PFSK-1 (cell line): ENCODE measurements at regions not wholly inside any gene's neighbourhood (a gene's known extent, or its start where the extent isn't known, plus 50 kb on each side); places are given as distances from the start of the nearest gene placed in this dataset.

Experiments
- FOXP2 ChIP-seq: optimal IDR thresholded peaks from 2 replicates; pipeline ENCODE3; 2011; ENCODE audit warnings: borderline replicate concordance, control low read depth, inconsistent platforms; ENCODE audit not compliant: insufficient read depth; ENCODE audit errors: extremely low read length, extremely low read depth
- POLR2AphosphoS5 ChIP-seq: IDR thresholded peaks from 2 replicates; pipeline ENCODE4 v1.6.1; 2012; ENCODE audit warnings: low read depth, mild to moderate bottlenecking, control low read depth, low read length, moderate library complexity
- SIN3A ChIP-seq: IDR thresholded peaks from 2 replicates; pipeline ENCODE4 v1.6.1; 2012; ENCODE audit warnings: mild to moderate bottlenecking, low read length, moderate library complexity, borderline replicate concordance; ENCODE audit not compliant: insufficient read depth
- TAF1 ChIP-seq: IDR thresholded peaks from 2 replicates; pipeline ENCODE4 v1.6.1; 2012; ENCODE audit warnings: low read length, control low read depth, borderline replicate concordance; ENCODE audit not compliant: insufficient read depth
- TF ChIP-seq, protein P1 (sequence below), 2 experiments: IDR thresholded peaks; 2 replicates each; pipeline versions ENCODE4 v1.6.1 to v1.8.0; 2011 to 2012; ENCODE audit warnings: low read depth in 2 of 2, low read length in 2 of 2, control low read depth in 1 of 2, inconsistent platforms in 1 of 2, mild to moderate bottlenecking in 1 of 2, moderate library complexity in 1 of 2; ENCODE audit not compliant: insufficient read depth in 1 of 2

DNA sequence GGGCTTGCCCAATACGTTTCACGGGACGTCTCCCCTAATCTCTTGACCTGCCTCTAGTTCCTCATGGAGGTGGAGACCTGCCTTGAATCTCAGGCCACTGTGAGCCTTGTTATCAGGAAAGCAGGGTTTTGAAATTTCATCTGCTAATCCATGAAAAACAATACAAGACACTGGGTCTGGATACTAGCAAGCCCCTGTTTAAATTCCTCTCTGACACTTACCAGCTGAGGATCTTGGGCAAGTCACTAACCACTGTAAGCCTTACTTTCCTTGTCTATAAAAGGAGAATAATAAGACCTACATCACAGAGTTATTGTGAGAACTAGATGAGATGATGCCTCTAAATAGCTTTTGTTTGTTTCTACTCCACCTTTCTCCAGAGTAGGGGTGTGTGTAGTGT, 303.6 kb downstream of the FGFR2 start:
- TF ChIP-seq TAF1 (no peak), FOXP2 (no peak), SIN3A (no peak), POLR2AphosphoS5 (no peak)
- TF ChIP-seq, protein P1, sequence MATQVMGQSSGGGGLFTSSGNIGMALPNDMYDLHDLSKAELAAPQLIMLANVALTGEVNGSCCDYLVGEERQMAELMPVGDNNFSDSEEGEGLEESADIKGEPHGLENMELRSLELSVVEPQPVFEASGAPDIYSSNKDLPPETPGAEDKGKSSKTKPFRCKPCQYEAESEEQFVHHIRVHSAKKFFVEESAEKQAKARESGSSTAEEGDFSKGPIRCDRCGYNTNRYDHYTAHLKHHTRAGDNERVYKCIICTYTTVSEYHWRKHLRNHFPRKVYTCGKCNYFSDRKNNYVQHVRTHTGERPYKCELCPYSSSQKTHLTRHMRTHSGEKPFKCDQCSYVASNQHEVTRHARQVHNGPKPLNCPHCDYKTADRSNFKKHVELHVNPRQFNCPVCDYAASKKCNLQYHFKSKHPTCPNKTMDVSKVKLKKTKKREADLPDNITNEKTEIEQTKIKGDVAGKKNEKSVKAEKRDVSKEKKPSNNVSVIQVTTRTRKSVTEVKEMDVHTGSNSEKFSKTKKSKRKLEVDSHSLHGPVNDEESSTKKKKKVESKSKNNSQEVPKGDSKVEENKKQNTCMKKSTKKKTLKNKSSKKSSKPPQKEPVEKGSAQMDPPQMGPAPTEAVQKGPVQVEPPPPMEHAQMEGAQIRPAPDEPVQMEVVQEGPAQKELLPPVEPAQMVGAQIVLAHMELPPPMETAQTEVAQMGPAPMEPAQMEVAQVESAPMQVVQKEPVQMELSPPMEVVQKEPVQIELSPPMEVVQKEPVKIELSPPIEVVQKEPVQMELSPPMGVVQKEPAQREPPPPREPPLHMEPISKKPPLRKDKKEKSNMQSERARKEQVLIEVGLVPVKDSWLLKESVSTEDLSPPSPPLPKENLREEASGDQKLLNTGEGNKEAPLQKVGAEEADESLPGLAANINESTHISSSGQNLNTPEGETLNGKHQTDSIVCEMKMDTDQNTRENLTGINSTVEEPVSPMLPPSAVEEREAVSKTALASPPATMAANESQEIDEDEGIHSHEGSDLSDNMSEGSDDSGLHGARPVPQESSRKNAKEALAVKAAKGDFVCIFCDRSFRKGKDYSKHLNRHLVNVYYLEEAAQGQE (IDR thresholded peaks at IDR 0.05; ENCODE audit: insufficient read depth in 1 of 2, low read depth in 2 of 2, low read length in 2 of 2): no peak

- TF ChIP-seq, protein P1 (IDR thresholded peaks at IDR 0.05; ENCODE audit: insufficient read depth in 1 of 2, low read depth in 2 of 2, low read length in 2 of 2): no peak
- TF ChIP-seq POLR2AphosphoS5: no peak
- no peak for TF ChIP-seq FOXP2
- no peak for TF ChIP-seq SIN3A
- no peak for TF ChIP-seq TAF1
These were observed 301.9 kb downstream of the FGFR2 start for GRCh38 chr10:121296378-121296777.

- TF ChIP-seq SIN3A: no peak
These were observed 301.2 kb downstream of the FGFR2 start for GRCh38 chr10:121296881-121297585.

DNA sequence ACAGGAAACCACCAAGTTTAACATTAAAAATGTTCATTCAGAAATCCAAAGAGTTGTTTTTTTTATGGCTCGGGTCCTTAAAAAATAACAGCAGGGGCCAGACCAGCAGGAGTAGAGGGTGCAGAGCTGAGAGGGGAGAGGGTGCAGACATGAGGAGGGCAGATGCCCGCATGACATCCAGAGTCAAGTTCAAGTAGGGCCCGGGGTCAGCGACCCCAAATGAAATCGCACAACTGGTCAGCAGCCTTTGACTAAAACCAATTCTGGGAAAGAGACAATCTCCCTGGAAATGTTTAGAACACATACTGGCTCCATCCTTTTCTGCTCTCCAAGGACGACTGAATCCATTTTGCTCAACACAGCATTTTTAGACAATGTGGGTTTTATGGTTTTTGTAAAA, 297.5 kb downstream of the FGFR2 start:
- TF ChIP-seq SIN3A (no peak), POLR2AphosphoS5 (no peak), FOXP2 (no peak), TAF1 (no peak)
- TF ChIP-seq, protein P1 (IDR thresholded peaks at IDR 0.05; ENCODE audit: insufficient read depth in 1 of 2, low read depth in 2 of 2, low read length in 2 of 2): no peak

DNA sequence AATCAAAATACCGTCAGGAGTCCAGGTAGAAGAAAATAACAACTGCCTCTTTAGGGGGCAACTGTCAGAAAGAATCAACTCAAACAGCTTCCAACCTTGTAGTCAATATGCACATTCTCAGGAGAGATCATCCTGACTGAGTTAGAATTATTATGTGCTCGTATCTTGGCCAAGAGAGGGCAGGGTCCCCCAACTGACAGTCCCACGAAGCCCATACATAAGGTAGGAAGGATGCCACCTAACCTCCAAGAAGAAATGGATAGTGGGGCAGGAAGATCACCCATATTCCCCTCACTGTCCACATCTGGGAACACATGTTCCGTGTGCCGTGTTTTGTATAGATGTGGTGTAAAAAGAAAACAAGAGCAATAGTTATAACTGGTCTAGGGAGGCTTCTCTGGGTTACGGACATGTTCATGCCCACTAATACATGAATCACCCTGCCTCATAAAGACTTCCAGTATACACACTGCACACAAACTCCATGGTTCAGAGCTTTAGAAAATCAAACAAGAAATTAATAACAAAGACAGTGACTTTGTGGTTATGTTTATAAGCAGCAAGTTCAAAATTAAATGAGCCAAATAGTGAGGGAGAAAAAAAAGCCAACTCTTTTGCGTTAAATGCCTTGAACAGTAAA, 295.6 kb downstream of the FGFR2 start:
- no peak for TF ChIP-seq TAF1
- no peak for TF ChIP-seq FOXP2
- TF ChIP-seq SIN3A: no peak
- TF ChIP-seq POLR2AphosphoS5: no peak
- TF ChIP-seq, protein P1 (IDR thresholded peaks at IDR 0.05; ENCODE audit: insufficient read depth in 1 of 2, low read depth in 2 of 2, low read length in 2 of 2): no peak
